Stimulated activated naive CD4-positive, alpha-beta T cell (primary cell): ENCODE measurements at regions not wholly inside any gene's neighbourhood (a gene's known extent, or its start where the extent isn't known, plus 50 kb on each side); places are given as distances from the start of the nearest gene placed in this dataset.
"Not testable (repeated sequence)": the region's sequence is repeated elsewhere in the genome, so short reads cannot be mapped to it uniquely, and the experiment has no call there.

Source experiments
- DNase-seq, 6 experiments: peaks; one replicate each; lab custom pipeline; 2025; lab: John Stamatoyannopoulos, UW

GRCh38 chr2:101645886-101646285, 51.6 kb upstream of the MAP4K4 start:
- not testable (repeated sequence) for DNase-seq

- DNase-seq: no peak
These were observed 52.6 kb upstream of the MAP4K4 start for GRCh38 chr2:101644842-101645383.

GRCh38 chr2:101643004-101643524, 54.4 kb upstream of the MAP4K4 start:
- no peak for DNase-seq

GRCh38 chr2:101638817-101639605, 58.5 kb upstream of the MAP4K4 start:
- no peak for DNase-seq

- DNase-seq: no peak
These were observed 59.3 kb upstream of the MAP4K4 start for GRCh38 chr2:101638181-101638711.

- DNase-seq: no peak
These were observed 67.1 kb upstream of the MAP4K4 start for GRCh38 chr2:101630224-101630949.

- DNase-seq: no peak
These were observed 69.5 kb upstream of the MAP4K4 start for GRCh38 chr2:101628030-101628392.

GRCh38 chr2:101627285-101628029, 70.0 kb upstream of the MAP4K4 start:
- DNase-seq: no peak

GRCh38 chr2:101625814-101626213, 71.7 kb upstream of the MAP4K4 start:
- not testable (repeated sequence) for DNase-seq

- no peak for DNase-seq
These were observed 72.1 kb upstream of the MAP4K4 start for GRCh38 chr2:101625387-101625786.

GRCh38 chr2:101624706-101625332, 72.7 kb upstream of the MAP4K4 start:
- DNase-seq: no peak

GRCh38 chr2:101623031-101623521, 74.4 kb upstream of the MAP4K4 start:
- DNase-seq: peak in 3 of 6 experiments; percentile 47 to 56 (median 54)

GRCh38 chr2:101622210-101623030, 75.1 kb upstream of the MAP4K4 start:
- no peak for DNase-seq

- no peak for DNase-seq
These were observed 78.3 kb upstream of the MAP4K4 start for GRCh38 chr2:101619191-101619591.

- DNase-seq: no peak
These were observed 79.7 kb upstream of the MAP4K4 start for GRCh38 chr2:101617796-101618195.

GRCh38 chr2:101617188-101617587, 80.3 kb upstream of the MAP4K4 start:
- DNase-seq: no peak

GRCh38 chr2:101614127-101614759, 83.3 kb upstream of the MAP4K4 start:
- DNase-seq: no peak

- DNase-seq: no peak
These were observed 84.3 kb upstream of the MAP4K4 start for GRCh38 chr2:101613056-101613704.

- no peak for DNase-seq
These were observed 85.5 kb upstream of the MAP4K4 start for GRCh38 chr2:101612019-101612418.
